ENCODE measurements at regions not wholly inside any gene's neighbourhood (a gene's known extent, or its start where the extent isn't known, plus 50 kb on each side); places are given as distances from the start of the nearest gene placed in this dataset.

DNA sequence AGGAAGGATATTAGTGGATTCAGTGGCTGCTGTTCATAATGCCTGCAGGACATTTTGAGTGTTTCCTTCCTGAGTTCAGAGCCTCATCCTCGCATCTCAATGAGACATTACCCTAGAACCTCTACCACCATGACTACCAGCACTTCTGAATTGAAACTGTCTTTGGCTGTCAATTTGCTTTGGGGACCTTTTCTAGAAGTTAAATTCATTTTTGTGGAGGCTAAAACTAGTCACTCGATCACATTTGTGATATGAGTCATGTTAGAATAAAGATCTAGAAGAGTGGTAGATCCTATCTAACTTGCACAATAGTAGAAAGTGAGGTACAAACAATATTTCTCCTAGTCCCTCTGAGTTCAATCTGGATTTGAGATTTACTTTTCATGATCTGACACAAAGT lies 124.9 kb downstream of the KCNRG start:
- no peak for ATAC-seq
- TF ChIP-seq, protein P1, sequence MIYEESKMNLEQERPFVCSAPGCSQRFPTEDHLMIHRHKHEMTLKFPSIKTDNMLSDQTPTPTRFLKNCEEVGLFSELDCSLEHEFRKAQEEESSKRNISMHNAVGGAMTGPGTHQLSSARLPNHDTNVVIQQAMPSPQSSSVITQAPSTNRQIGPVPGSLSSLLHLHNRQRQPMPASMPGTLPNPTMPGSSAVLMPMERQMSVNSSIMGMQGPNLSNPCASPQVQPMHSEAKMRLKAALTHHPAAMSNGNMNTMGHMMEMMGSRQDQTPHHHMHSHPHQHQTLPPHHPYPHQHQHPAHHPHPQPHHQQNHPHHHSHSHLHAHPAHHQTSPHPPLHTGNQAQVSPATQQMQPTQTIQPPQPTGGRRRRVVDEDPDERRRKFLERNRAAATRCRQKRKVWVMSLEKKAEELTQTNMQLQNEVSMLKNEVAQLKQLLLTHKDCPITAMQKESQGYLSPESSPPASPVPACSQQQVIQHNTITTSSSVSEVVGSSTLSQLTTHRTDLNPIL (CRISPR knock-in tag; IDR thresholded peaks at IDR 0.05; ENCODE audit: low read depth) = no peak
- TF ChIP-seq GLIS3 (CRISPR knock-in tag; IDR thresholded peaks at IDR 0.05) (no peak), BACH2 (CRISPR knock-in tag; IDR thresholded peaks at IDR 0.05; ENCODE audit: borderline replicate concordance) (no peak), SNAI2 (CRISPR knock-in tag; IDR thresholded peaks at IDR 0.05) (no peak), ZFP3 (CRISPR knock-in tag; IDR thresholded peaks at IDR 0.05) (no peak)
- TF ChIP-seq, protein P2, sequence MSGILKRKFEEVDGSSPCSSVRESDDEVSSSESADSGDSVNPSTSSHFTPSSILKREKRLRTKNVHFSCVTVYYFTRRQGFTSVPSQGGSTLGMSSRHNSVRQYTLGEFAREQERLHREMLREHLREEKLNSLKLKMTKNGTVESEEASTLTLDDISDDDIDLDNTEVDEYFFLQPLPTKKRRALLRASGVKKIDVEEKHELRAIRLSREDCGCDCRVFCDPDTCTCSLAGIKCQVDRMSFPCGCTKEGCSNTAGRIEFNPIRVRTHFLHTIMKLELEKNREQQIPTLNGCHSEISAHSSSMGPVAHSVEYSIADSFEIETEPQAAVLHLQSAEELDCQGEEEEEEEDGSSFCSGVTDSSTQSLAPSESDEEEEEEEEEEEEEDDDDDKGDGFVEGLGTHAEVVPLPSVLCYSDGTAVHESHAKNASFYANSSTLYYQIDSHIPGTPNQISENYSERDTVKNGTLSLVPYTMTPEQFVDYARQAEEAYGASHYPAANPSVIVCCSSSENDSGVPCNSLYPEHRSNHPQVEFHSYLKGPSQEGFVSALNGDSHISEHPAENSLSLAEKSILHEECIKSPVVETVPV (CRISPR knock-in tag; IDR thresholded peaks at IDR 0.05) = no peak

DNA sequence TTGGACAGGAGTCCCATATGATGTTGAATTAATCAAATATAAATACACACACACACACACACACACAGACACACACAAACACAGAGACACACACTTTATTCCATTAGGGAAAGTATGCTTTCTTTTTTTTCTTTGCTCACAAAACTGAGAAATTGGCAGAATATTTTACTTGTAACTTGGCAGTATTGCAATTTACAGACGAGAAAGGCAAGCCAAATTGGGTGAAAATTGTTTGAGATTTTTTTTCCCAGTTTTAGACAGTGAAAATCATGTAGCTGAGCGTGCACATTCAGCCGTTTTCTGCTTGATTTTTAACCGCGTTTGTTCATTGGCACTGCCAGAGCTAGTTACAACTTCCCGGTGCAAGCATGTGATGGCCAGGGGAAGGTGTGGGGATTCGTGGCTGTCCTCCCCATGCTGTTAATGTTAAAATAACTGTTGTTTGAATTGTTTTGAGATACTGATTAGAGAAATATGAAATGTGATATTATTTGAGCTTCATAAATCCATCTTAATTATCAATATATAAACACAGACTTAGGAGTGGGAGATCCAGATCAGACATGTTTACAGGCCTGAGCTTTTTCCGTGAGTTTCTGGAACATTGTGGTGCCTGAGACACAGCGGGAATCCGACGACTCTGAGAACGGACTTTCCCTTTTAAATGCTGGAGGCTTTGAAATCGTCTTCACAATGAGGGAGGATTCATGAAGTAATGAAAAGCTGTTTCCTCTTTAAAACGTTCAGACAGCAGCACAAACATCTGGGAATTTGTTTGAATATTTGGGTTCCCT lies 125.5 kb downstream of the KCNRG start:
- TF ChIP-seq, protein P2 (CRISPR knock-in tag; IDR thresholded peaks at IDR 0.05) = no peak
- TF ChIP-seq TCF4 (CRISPR knock-in tag; IDR thresholded peaks at IDR 0.05; ENCODE audit: borderline replicate concordance) (no peak), ZNF565 (CRISPR knock-in tag; conservative IDR thresholded peaks at IDR 0.05; ENCODE audit: low read depth) (no peak), BACH2 (CRISPR knock-in tag; IDR thresholded peaks at IDR 0.05; ENCODE audit: borderline replicate concordance) (no peak)
- ATAC-seq = no peak

DNA sequence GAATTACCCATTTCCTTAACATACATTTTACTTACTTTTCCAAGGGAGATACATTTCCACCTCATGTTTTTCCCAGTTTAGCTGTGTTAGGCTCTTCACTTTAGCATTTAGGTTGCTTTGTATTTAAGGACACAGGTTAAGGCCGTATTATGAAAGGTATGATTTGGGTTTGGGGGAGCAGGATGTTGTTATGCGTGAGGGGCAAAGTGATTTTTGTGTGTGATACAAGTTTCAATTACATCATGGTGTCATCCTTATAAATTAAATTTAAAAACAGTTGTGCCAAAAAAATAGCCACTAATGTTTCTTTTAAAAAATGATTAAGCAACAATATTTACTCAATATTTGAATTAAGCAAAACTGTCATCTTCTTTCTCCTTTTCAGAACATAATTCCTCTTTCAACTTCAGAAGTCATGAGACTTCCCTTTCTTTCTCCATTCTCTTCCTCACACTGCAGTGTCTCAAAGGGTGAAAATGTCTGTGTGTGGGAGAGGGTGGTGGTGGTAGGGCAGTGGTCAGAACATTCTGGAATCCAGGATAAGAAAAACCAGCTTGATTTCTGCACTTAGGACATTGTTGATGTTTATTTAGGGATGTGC lies 126.2 kb downstream of the KCNRG start:
- TF ChIP-seq BACH2 (CRISPR knock-in tag; IDR thresholded peaks at IDR 0.05; ENCODE audit: borderline replicate concordance) (no peak), ZNF70 (CRISPR knock-in tag; IDR thresholded peaks at IDR 0.05) (peak; percentile 91)
- ATAC-seq = no peak

DNA sequence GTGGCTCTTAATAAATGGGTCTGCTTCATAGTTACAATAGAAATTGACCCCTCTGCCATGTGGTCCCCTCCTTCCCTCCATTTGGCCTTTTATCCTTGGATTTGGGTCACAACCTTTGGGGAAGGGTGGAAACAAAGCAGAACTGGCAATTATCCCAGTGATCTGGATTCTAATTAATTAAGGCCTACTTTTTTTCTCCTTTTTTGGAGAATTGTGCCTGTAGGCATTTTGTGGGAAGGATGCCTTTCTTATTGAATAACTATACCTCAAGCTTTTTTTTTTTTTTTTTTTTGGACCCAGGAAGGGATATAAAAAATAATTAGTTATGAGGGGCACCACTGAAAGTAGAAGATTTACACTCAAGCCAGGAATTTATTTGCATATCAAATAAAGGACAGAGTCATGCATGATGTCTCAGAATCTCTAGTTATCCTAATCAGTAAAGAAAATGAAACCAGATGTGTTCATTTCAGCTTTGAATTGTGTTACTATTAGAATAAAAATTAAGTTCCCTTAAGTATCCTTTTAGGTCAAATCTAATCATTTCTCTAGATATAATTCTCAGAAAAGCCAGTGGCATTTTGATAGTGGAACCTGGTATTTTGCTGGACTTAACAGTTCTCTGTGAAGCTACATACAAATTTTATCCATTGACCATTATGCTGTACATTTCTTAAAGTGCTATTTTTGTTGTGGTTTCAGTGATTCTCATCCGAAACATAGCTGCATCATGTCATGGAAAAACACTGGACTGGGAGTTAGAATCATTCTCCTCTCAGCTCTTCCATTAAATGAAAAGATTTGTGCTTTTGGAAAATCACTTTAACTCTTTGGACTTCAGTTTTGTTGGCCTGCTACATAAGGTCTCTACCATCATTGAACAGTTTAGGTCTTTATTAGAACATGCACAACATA lies 129.3 kb downstream of the KCNRG start:
- TF ChIP-seq TCF4 (CRISPR knock-in tag; IDR thresholded peaks at IDR 0.05; ENCODE audit: borderline replicate concordance) = peak; percentile 66
- TF ChIP-seq, protein P3, sequence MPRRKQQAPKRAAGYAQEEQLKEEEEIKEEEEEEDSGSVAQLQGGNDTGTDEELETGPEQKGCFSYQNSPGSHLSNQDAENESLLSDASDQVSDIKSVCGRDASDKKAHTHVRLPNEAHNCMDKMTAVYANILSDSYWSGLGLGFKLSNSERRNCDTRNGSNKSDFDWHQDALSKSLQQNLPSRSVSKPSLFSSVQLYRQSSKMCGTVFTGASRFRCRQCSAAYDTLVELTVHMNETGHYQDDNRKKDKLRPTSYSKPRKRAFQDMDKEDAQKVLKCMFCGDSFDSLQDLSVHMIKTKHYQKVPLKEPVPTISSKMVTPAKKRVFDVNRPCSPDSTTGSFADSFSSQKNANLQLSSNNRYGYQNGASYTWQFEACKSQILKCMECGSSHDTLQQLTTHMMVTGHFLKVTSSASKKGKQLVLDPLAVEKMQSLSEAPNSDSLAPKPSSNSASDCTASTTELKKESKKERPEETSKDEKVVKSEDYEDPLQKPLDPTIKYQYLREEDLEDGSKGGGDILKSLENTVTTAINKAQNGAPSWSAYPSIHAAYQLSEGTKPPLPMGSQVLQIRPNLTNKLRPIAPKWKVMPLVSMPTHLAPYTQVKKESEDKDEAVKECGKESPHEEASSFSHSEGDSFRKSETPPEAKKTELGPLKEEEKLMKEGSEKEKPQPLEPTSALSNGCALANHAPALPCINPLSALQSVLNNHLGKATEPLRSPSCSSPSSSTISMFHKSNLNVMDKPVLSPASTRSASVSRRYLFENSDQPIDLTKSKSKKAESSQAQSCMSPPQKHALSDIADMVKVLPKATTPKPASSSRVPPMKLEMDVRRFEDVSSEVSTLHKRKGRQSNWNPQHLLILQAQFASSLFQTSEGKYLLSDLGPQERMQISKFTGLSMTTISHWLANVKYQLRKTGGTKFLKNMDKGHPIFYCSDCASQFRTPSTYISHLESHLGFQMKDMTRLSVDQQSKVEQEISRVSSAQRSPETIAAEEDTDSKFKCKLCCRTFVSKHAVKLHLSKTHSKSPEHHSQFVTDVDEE (CRISPR knock-in tag; IDR thresholded peaks at IDR 0.05) = no peak
- 0 out of 2 replicates have a peak, but pooled peaks have one; percentile 11 for TF ChIP-seq ISL1 (CRISPR knock-in tag; IDR thresholded peaks at IDR 0.05)
- TF ChIP-seq ZFP30 (CRISPR knock-in tag; IDR thresholded peaks at IDR 0.05) = no peak
- no peak for TF ChIP-seq ARNTL (CRISPR knock-in tag; IDR thresholded peaks at IDR 0.05; ENCODE audit: borderline replicate concordance, low read depth)
- ATAC-seq = no peak

DNA sequence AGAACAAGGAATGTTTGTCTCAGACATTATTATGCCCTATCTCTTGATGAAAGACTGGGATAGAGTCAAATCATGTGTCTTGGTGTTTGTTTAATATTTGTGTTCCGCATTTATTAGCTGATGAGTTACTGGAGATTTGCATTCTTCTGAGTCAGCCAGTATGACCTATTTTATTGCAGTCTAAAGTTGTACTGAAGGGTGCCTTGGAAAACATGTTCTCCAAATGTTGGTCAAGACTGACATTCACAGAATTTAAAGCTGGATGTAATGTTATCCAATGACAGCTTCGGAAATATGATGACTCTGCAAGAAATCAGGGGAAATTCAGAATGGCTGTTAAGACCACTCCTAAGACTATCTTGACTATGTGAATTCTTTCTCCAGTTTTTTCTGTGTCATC lies 134.0 kb downstream of the KCNRG start:
- no peak for ATAC-seq
- TF ChIP-seq, protein P2 (CRISPR knock-in tag; IDR thresholded peaks at IDR 0.05) = no peak
- no peak for TF ChIP-seq ESRRG (CRISPR knock-in tag; IDR thresholded peaks at IDR 0.05)
- TF ChIP-seq CSDC2 (CRISPR knock-in tag; IDR thresholded peaks at IDR 0.05) = no peak
- TF ChIP-seq OSR1 (CRISPR knock-in tag; IDR thresholded peaks at IDR 0.05) = no peak
- TF ChIP-seq PPARA (CRISPR knock-in tag; IDR thresholded peaks at IDR 0.05; ENCODE audit: borderline replicate concordance) = no peak
- TF ChIP-seq, protein P1 (CRISPR knock-in tag; IDR thresholded peaks at IDR 0.05; ENCODE audit: low read depth) = no peak
- TF ChIP-seq, protein P4, sequence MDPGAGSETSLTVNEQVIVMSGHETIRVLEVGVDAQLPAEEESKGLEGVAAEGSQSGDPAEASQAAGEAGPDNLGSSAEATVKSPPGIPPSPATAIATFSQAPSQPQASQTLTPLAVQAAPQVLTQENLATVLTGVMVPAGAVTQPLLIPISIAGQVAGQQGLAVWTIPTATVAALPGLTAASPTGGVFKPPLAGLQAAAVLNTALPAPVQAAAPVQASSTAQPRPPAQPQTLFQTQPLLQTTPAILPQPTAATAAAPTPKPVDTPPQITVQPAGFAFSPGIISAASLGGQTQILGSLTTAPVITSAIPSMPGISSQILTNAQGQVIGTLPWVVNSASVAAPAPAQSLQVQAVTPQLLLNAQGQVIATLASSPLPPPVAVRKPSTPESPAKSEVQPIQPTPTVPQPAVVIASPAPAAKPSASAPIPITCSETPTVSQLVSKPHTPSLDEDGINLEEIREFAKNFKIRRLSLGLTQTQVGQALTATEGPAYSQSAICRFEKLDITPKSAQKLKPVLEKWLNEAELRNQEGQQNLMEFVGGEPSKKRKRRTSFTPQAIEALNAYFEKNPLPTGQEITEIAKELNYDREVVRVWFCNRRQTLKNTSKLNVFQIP (CRISPR knock-in tag; IDR thresholded peaks at IDR 0.05; ENCODE audit: borderline replicate concordance, low read depth) = no peak
- TF ChIP-seq RARB (CRISPR knock-in tag; IDR thresholded peaks at IDR 0.05) = no peak
- TF ChIP-seq ZNF565 (CRISPR knock-in tag; conservative IDR thresholded peaks at IDR 0.05; ENCODE audit: low read depth) = no peak
- TF ChIP-seq ZFP30 (CRISPR knock-in tag; IDR thresholded peaks at IDR 0.05) = no peak
- no peak for TF ChIP-seq SNAI2 (CRISPR knock-in tag; IDR thresholded peaks at IDR 0.05)

Measured in SK-N-SH treated with all-trans-retinoic acid at 6 μM for 48 hours (cell line).